ENCODE measurements at regions not wholly inside any gene's neighbourhood (a gene's known extent, or its start where the extent isn't known, plus 50 kb on each side); places are given as distances from the start of the nearest gene placed in this dataset.

- no peak for TF ChIP-seq CHD7 (IDR thresholded peaks at IDR 0.05; ENCODE audit: insufficient replicate concordance, low read length)
- no peak for TF ChIP-seq TCF12 (IDR thresholded peaks at IDR 0.05; ENCODE audit: low read depth, low read length)
- no peak for TF ChIP-seq BACH1 (IDR thresholded peaks at IDR 0.05; ENCODE audit: low read length)
- TF ChIP-seq SIX5 (IDR thresholded peaks at IDR 0.05; ENCODE audit: low read depth, low read length) = no peak
- TF ChIP-seq HDAC2 (IDR thresholded peaks at IDR 0.05; ENCODE audit: borderline replicate concordance in 1 of 2, low read depth in 2 of 2, low read length in 2 of 2) = no peak
- no peak for TF ChIP-seq ZNF274 (IDR thresholded peaks at IDR 0.05; ENCODE audit: borderline replicate concordance, extremely low read depth, low read length)
- no peak for TF ChIP-seq TBP (IDR thresholded peaks at IDR 0.05; ENCODE audit: low read depth, low read length)
- TF ChIP-seq SP4 (IDR thresholded peaks at IDR 0.05; ENCODE audit: low read length) = no peak
Measured at GRCh38 chr6:81937296-81937937, 184.9 kb upstream of the TENT5A start (continued).

Measured in H1 (cell line).